Mucosa of descending colon (tissue), 3 donors: ENCODE measurements at regions not wholly inside any gene's neighbourhood (a gene's known extent, or its start where the extent isn't known, plus 50 kb on each side); places are given as distances from the start of the nearest gene placed in this dataset.
"Not testable (repeated sequence)": the region's sequence is repeated elsewhere in the genome, so short reads cannot be mapped to it uniquely, and the experiment has no call there.

Experiments used
- ATAC-seq: fragments of 200-7000 bp; cut with Tn5 transposase; one replicate; pipeline ENCODE4 v1.9.1; 2020; ENCODE audit warnings: mild to moderate bottlenecking, moderate library complexity
- DNase-seq, 3 donors: peaks; one replicate each; pipeline ENCODE4 v3.0.0-alpha.2; 2020
- H3K36me3 ChIP-seq: fragments of 200-600 bp; one replicate; pipeline ENCODE4 v1.8.0; 2021; ENCODE audit warnings: low read depth, mild to moderate bottlenecking
- H3K4me1 ChIP-seq: fragments of 200-600 bp; one replicate; pipeline ENCODE4 v1.8.0; 2021; ENCODE audit warnings: low read depth, mild to moderate bottlenecking
- H3K4me3 ChIP-seq: fragments of 200-600 bp; one replicate; pipeline ENCODE4 v1.8.0; 2021; ENCODE audit warnings: mild to moderate bottlenecking
- H3K9me3 ChIP-seq: fragments of 200-600 bp; one replicate; pipeline ENCODE4 v1.8.0; 2021; ENCODE audit warnings: mild to moderate bottlenecking
- CTCF ChIP-seq: fragments of 200-600 bp; IDR thresholded peaks from one replicate; pipeline ENCODE4 v1.8.0; 2022; ENCODE audit warnings: antibody characterized with exemption, mild to moderate bottlenecking
- intact Hi-C, 2 donors: fragments of 100-400 bp; cut with DNase I in 1 of 2; cut with micrococcal nuclease in 1 of 2; formaldehyde crosslinking; loops; one replicate each; pipeline versions ENCODE4 v1.11.0 to v1.11.1; 2022; cut with DNase I, micrococcal nuclease
- donor health status: DM: no; HTN: no; CAD: no; lungs with moderate emphysema.
- donor health status: DM: no; HTN: no; CAD: no.
- donor health status: DM: no; HTN: yes; CAD: no.

DNA sequence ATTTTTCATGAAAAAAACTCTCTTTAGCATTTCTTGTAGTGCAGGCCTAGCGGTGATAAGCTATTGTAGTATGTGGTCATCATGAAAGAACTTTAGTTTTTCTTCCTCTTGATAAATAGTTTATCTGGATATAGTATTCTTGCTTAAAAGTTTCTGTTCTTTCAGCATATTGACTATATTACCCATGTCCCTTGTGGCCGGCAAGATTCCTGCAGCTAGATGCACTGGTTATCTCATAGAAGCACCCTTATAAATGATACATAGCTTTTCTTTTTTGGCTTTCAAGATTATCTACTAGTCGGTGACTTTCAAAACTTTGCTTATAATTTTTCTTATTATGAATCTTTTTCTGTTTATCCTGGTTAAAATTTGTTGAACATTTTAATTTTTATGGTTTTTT, 234.8 kb downstream of the ALG10 start:
- intact Hi-C loops, result no loop called here
- Histone ChIP-seq H3K9me3 (peaks cover 23% of the 10 kb centered on the region), H3K4me3 (no peak overlapping the region), H3K36me3 (no peaks in the 10 kb centered on the region), H3K4me1 (no peaks in the 10 kb centered on the region)
- no peak for DNase-seq
- no peak for TF ChIP-seq CTCF
- ATAC-seq, result no peak

DNA sequence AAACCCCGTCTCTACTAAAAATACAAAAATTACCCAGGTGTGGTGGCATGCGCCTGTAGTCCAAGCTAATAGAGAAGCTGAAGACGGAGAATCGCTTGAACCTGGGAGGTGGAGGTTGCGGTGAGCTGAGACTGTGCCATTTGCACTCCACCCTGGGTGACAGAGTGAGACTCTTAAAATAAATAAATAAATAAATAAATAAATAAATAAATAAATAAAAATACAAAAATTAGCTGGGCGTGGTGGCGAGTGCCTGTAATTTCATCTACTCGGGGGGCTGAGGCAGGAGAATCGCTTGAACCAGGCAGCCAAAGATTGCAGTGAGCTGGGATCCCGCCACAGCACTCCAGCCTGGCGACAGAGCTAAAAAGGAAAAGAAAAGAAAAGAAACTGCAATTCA, 239.8 kb downstream of the ALG10 start:
- H3K4me3 ChIP-seq, ATAC-seq, intact Hi-C loops, H3K4me1 ChIP-seq, DNase-seq, H3K36me3 ChIP-seq: not testable (repeated sequence)
- H3K9me3 ChIP-seq, result peaks cover 46% of the 10 kb centered on the region

- Histone ChIP-seq H3K4me3 (no peak overlapping the region), H3K36me3 (no peaks in the 10 kb centered on the region), H3K9me3 (peaks cover 50% of the 10 kb centered on the region), H3K4me1 (no peaks in the 10 kb centered on the region)
- intact Hi-C loops, result no loop called here
- TF ChIP-seq CTCF, result no peak
- DNase-seq, result no peak
- no peak for ATAC-seq
Observed at GRCh38 chr12:34264110-34264509, 241.8 kb downstream of the ALG10 start.

- H3K4me1 ChIP-seq, DNase-seq, H3K36me3 ChIP-seq, ATAC-seq, intact Hi-C loops, H3K4me3 ChIP-seq: not testable (repeated sequence)
- peaks cover 50% of the 10 kb centered on the region for H3K9me3 ChIP-seq
Observed at GRCh38 chr12:34273703-34274102, 251.4 kb downstream of the ALG10 start.

- intact Hi-C loops, result no loop called here
- DNase-seq, result no peak
- no peak overlapping the region for H3K4me3 ChIP-seq
- no peaks in the 10 kb centered on the region for H3K4me1 ChIP-seq
- no peaks in the 10 kb centered on the region for H3K36me3 ChIP-seq
- ATAC-seq, result no peak
- H3K9me3 ChIP-seq, result peaks cover 48% of the 10 kb centered on the region
- no peak for TF ChIP-seq CTCF
Observed at GRCh38 chr12:34275129-34275528, 252.8 kb downstream of the ALG10 start.

DNA sequence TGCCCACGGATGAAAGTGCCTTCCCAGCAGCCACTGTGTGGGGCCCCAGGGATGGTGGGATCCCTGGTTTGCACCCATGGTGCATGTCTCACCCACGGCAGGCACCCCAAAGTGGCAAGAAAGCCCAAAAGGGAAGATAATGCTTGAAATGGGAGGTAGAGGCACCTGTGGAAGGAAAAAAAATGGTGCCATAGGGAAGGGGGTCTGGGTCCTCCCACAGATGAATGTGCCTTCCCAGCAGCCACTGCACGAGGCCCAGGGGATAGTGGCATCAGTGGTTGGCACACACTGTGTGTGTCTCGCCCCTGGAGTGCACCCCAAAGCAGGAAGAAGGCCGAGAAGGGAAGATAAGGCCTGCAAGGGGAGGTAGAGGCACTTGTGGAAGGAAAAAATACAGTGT, 264.2 kb downstream of the ALG10 start:
- intact Hi-C loops, result no loop called here
- DNase-seq (no peak), ATAC-seq (no peak)
- Histone ChIP-seq H3K9me3 (peaks cover 95% of the 10 kb centered on the region), H3K36me3 (no peaks in the 10 kb centered on the region), H3K4me1 (no peaks in the 10 kb centered on the region), H3K4me3 (no peak overlapping the region)
- TF ChIP-seq CTCF, result no peak

GRCh38 chr12:34286934-34287333, 264.6 kb downstream of the ALG10 start:
- TF ChIP-seq CTCF, result no peak
- Histone ChIP-seq H3K4me3 (no peak overlapping the region), H3K4me1 (no peaks in the 10 kb centered on the region), H3K36me3 (no peaks in the 10 kb centered on the region), H3K9me3 (peaks cover 94% of the 10 kb centered on the region)
- no peak for ATAC-seq
- intact Hi-C loops, result no loop called here
- no peak for DNase-seq
